PC-9 (cell line): ENCODE measurements at regions not wholly inside any gene's neighbourhood (a gene's known extent, or its start where the extent isn't known, plus 50 kb on each side); places are given as distances from the start of the nearest gene placed in this dataset.

ENCODE experiments used
- BruUV-seq: library from RNA; stranded (reverse); fragments of 400-500 nt; replicated peaks from 2 replicates; lab custom pipeline; 2021; lab: Mats Ljungman, UMichigan
- CTCF ChIA-PET: fragments of 300-600 bp; sonication (Branson Sonifier 250); formaldehyde crosslinking; loops from one replicate; lab custom pipeline; 2022; ENCODE audit warnings: antibody characterized with exemption; lab: Charles Lee
- POLR2A ChIA-PET: fragments of 300-600 bp; sonication (Branson Sonifier 250); formaldehyde crosslinking; loops from one replicate; lab custom pipeline; 2022; ENCODE audit warnings: antibody characterized with exemption; ENCODE audit not compliant: unreplicated experiment; lab: Charles Lee
- DNase-seq, 2 experiments: peaks; one replicate each; pipeline versions ENCODE4 v3.0.0 to v3.0.0-alpha.2; 2015 to 2022; ENCODE audit warnings: mixed read lengths in 1 of 2
- H2AFZ ChIP-seq: fragments of 200-600 bp; sonication (generic); 2 replicates; pipeline ENCODE4 v1.8.1; 2017; ENCODE audit warnings: antibody characterized with exemption
- H3F3A ChIP-seq: fragments of 200-600 bp; sonication (generic); 2 replicates; pipeline ENCODE4 v1.8.1; 2017; ENCODE audit warnings: antibody characterized with exemption, mild to moderate bottlenecking, low read depth; ENCODE audit not compliant: insufficient read depth
- H3K27ac ChIP-seq: fragments of 200-600 bp; sonication (generic); 2 replicates; pipeline ENCODE4 v1.6.1; 2016; ENCODE audit warnings: mixed run types
- H3K27me3 ChIP-seq: fragments of 200-600 bp; sonication (generic); 2 replicates; pipeline ENCODE4 v1.6.1; 2016; ENCODE audit warnings: low read depth, mixed run types; ENCODE audit not compliant: insufficient read depth
- H3K36me3 ChIP-seq: fragments of 200-600 bp; sonication (generic); 2 replicates; pipeline ENCODE4 v1.6.1; 2016; ENCODE audit warnings: low read depth, mixed run types
- H3K4me1 ChIP-seq: fragments of 200-600 bp; sonication (generic); replicated peaks from 2 replicates; pipeline ENCODE4 v1.6.1; 2016; ENCODE audit warnings: mixed run types; ENCODE audit not compliant: insufficient read depth
- H3K4me2 ChIP-seq: fragments of 200-600 bp; sonication (generic); 2 replicates; pipeline ENCODE4 v1.6.1; 2017; ENCODE audit warnings: mixed run types
- H3K4me3 ChIP-seq: fragments of 200-600 bp; sonication (generic); 2 replicates; pipeline ENCODE4 v1.6.1; 2016; ENCODE audit warnings: mixed run types
- H3K79me2 ChIP-seq: fragments of 200-600 bp; sonication (generic); 2 replicates; pipeline ENCODE4 v1.6.1; 2017; ENCODE audit warnings: low read depth, mixed run types
- H3K9me2 ChIP-seq: fragments of 200-600 bp; sonication (generic); 2 replicates; pipeline ENCODE4 v1.8.1; 2017; ENCODE audit warnings: mild to moderate bottlenecking; ENCODE audit not compliant: insufficient read depth
- H3K9me3 ChIP-seq: fragments of 200-600 bp; sonication (generic); 2 replicates; pipeline ENCODE4 v1.8.1; 2016; ENCODE audit warnings: low read depth; ENCODE audit not compliant: insufficient read depth
- H4K20me1 ChIP-seq: fragments of 200-600 bp; sonication (generic); 2 replicates; pipeline ENCODE4 v1.8.1; 2017; ENCODE audit not compliant: insufficient read depth
- EZH2 ChIP-seq: fragments of 200-600 bp; sonication (generic); IDR thresholded peaks from 2 replicates; pipeline ENCODE4 v1.8.0; 2017; ENCODE audit warnings: antibody characterized with exemption, low read depth
- intact Hi-C: fragments of 100-400 bp; cut with micrococcal nuclease; formaldehyde crosslinking; loops from one replicate; pipeline ENCODE4 v1.10.0; 2022; ENCODE audit not compliant: unreplicated experiment
- TF ChIP-seq, protein P1 (sequence below): fragments of 200-600 bp; sonication (generic); conservative IDR thresholded peaks from 2 replicates; pipeline ENCODE4 v1.6.1; 2017; ENCODE audit warnings: mixed run types, antibody characterized with exemption, mild to moderate bottlenecking, moderate library complexity

DNA sequence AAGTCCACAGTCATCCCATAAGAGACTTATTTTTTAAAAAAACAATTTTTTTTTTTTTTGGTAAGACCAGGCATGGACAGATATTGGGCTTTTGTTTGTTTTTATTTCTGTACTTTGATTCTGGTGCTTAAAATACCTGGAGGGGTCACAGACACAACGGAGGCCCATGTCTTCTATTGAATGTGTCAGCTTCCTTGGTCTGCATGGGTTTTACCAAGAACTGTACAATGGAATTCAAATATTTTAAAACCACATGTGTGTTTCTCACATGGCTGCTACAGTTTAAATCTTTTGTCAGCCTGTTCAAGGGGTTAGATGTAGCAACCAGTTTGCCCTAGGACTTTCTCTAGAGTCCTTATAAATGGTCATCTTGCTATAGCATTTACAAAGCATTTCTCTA lies 139.8 kb downstream of the SOX4 start:
- no peak for DNase-seq
- H3K4me2 ChIP-seq, result peak overlapping the region; percentile 41; the same call in 1 of the 2 replicates
- no peak overlapping the region for H3K4me3 ChIP-seq
- intact Hi-C loops, result loop anchor here (5.0 to 10.0 kb wide), 6 partner anchors 69 to 1161 kb away; no protein-coding TSS in a partner anchor
- POLR2A ChIA-PET, result no interaction called here
- peak overlapping the region; percentile 63; the same call in 1 of the 2 replicates for H3K27ac ChIP-seq
- H3K36me3 ChIP-seq, result no peaks in the 10 kb centered on the region
- H3F3A ChIP-seq, result peaks cover 35% of the 10 kb centered on the region
- TF ChIP-seq, protein P1, sequence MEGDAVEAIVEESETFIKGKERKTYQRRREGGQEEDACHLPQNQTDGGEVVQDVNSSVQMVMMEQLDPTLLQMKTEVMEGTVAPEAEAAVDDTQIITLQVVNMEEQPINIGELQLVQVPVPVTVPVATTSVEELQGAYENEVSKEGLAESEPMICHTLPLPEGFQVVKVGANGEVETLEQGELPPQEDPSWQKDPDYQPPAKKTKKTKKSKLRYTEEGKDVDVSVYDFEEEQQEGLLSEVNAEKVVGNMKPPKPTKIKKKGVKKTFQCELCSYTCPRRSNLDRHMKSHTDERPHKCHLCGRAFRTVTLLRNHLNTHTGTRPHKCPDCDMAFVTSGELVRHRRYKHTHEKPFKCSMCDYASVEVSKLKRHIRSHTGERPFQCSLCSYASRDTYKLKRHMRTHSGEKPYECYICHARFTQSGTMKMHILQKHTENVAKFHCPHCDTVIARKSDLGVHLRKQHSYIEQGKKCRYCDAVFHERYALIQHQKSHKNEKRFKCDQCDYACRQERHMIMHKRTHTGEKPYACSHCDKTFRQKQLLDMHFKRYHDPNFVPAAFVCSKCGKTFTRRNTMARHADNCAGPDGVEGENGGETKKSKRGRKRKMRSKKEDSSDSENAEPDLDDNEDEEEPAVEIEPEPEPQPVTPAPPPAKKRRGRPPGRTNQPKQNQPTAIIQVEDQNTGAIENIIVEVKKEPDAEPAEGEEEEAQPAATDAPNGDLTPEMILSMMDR, result no peak
- TF ChIP-seq EZH2, result no peak
- no peak overlapping the region for H2AFZ ChIP-seq
- CTCF ChIA-PET, result interaction anchor here (0.7 kb wide), 1 partner anchor 140 kb away, joined by 3 read pairs; the partner anchor contains the start of gene SOX4
- no peaks in the 10 kb centered on the region for H3K9me3 ChIP-seq
- no peaks in the 10 kb centered on the region for H4K20me1 ChIP-seq
- no peaks in the 10 kb centered on the region for H3K9me2 ChIP-seq
- no peaks in the 10 kb centered on the region for H3K79me2 ChIP-seq
- peaks cover 57% of the 10 kb centered on the region for H3K4me1 ChIP-seq
- no TSS peak for BruUV-seq
- H3K27me3 ChIP-seq, result no peaks in the 10 kb centered on the region

DNA sequence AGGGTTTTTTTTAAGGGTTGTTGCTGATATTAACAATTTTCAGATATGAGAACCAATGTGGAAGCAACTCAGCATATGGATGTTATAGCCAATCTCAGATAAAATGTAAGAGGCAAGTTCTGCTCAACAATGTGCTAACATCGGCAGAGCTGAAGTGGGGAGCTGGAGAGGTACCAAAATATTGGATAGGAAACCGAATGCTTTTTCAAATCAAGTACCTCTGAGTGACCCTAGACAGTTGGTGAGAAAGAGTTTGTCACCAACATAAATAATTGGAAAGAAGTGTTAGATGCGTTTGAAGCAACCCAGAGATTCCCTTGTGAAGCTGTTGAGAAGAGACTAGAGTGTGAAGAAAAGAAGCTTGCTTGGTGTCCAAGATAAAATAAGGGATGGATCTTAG lies 140.7 kb downstream of the SOX4 start:
- Histone ChIP-seq H2AFZ (no peak overlapping the region), H3K27me3 (no peaks in the 10 kb centered on the region), H3K9me3 (no peaks in the 10 kb centered on the region), H3K9me2 (no peaks in the 10 kb centered on the region), H3K36me3 (no peaks in the 10 kb centered on the region), H3K4me3 (no peak overlapping the region), H3F3A (peaks cover 42% of the 10 kb centered on the region), H4K20me1 (no peaks in the 10 kb centered on the region), H3K79me2 (no peaks in the 10 kb centered on the region), H3K4me1 (peaks cover 61% of the 10 kb centered on the region), H3K4me2 (no peak overlapping the region), H3K27ac (no peak overlapping the region)
- no TSS peak for BruUV-seq
- ChIA-PET POLR2A (no interaction called here), CTCF (no interaction called here)
- DNase-seq, result no peak
- intact Hi-C loops, result loop anchor here (5.0 to 10.0 kb wide), 6 partner anchors 68 to 1161 kb away; no protein-coding TSS in a partner anchor
- TF ChIP-seq, protein P1, result no peak
- no peak for TF ChIP-seq EZH2

DNA sequence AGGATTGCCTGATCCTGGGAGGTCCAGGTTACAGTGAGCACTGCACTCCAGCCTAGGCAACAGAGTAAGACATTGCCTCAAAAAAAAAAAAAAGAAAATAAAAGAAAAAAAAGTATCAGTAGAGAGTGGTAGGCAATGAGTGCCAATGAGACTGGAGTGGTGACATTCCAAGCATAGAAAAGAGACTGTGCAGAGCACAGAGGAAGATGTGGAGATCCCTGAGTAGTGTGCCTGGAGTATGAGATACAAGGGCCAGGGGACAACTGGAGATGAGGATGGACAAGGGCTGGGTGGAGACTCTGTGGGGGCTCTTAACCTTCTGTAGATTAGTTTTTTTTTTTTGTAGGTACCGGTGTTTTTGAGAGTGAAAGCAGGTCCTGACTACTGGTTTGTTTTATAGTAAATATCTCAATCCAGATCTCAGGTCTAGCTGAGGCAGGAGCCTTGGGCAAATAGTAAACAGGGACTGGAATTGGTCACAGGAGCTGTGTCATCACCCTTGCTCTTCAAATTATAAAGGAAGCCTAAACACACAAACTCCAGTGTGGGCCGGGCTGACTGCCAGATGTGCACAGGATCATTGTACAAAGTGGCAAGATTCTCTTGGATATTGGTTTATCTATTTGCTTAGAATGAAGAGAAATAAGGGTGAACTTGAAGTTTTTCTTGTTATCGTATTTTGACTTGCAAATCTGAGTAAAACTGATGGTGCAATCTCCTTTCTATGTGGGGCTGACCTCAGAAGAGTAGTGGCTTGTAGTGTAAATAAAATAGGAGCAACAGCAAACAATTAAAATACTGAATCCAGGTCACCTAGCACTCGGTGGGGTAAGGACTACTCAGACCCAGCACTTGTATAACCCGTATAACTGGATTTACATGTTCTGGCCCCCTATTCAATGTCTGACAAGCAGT lies 144.9 kb downstream of the SOX4 start:
- no peaks in the 10 kb centered on the region for H4K20me1 ChIP-seq
- CTCF ChIA-PET, result interaction anchor here (0.7 to 0.9 kb wide), 2 partner anchors 142 to 315 kb away, joined by 5 read pairs; no protein-coding TSS in a partner anchor
- H3K9me2 ChIP-seq, result no peaks in the 10 kb centered on the region
- TF ChIP-seq, protein P1, result no peak
- no peak for TF ChIP-seq EZH2
- peak overlapping the region; percentile 49; the same call in 1 of the 2 replicates for H3K4me3 ChIP-seq
- peaks cover 67% of the 10 kb centered on the region for H3K4me1 ChIP-seq
- 0 out of 2 replicates have a peak overlapping the region, but pooled peaks have one; percentile 36 for H2AFZ ChIP-seq
- H3K27ac ChIP-seq, result peak overlapping the region; percentile 77
- no peaks in the 10 kb centered on the region for H3K9me3 ChIP-seq
- H3F3A ChIP-seq, result peaks cover 29% of the 10 kb centered on the region
- peak; percentile 65 to 93 for DNase-seq
- POLR2A ChIA-PET, result interaction anchor here (0.6 to 0.7 kb wide), 2 partner anchors 31 to 69 kb away, joined by 4 to 6 read pairs; no protein-coding TSS in a partner anchor
- BruUV-seq, result no TSS peak
- H3K4me2 ChIP-seq, result peak overlapping the region; percentile 86
- no peaks in the 10 kb centered on the region for H3K36me3 ChIP-seq
- intact Hi-C loops, result loop anchor here (2.0 to 10.0 kb wide), 3 partner anchors 26 to 1156 kb away; no protein-coding TSS in a partner anchor
- no peaks in the 10 kb centered on the region for H3K27me3 ChIP-seq
- H3K79me2 ChIP-seq, result no peaks in the 10 kb centered on the region
